HEK293 (cell line): ENCODE measurements at regions not wholly inside any gene's neighbourhood (a gene's known extent, or its start where the extent isn't known, plus 50 kb on each side); places are given as distances from the start of the nearest gene placed in this dataset.

Experiments used
- BCL11B ChIP-seq: fragments of 450-650 bp; formaldehyde crosslinking; IDR thresholded peaks from 2 replicates; pipeline ENCODE4 v1.5.1; 2016; ENCODE audit warnings: low read depth, missing biosample characterization, missing genetic modification characterization
- OSR2 ChIP-seq: fragments of 450-650 bp; formaldehyde crosslinking; IDR thresholded peaks from 2 replicates; pipeline ENCODE4 v1.5.1; 2016; ENCODE audit warnings: missing biosample characterization, missing genetic modification characterization
- PRDM4 ChIP-seq: fragments of 450-650 bp; formaldehyde crosslinking; IDR thresholded peaks from 2 replicates; pipeline ENCODE4 v1.5.1; 2017; ENCODE audit warnings: missing biosample characterization, missing genetic modification characterization
- SP7 ChIP-seq: fragments of 450-650 bp; formaldehyde crosslinking; IDR thresholded peaks from 2 replicates; pipeline ENCODE4 v1.5.1; 2016; ENCODE audit warnings: missing biosample characterization, missing genetic modification characterization
- TCF7L2 ChIP-seq: IDR thresholded peaks from 2 replicates; pipeline ENCODE4 v1.6.1; 2011; ENCODE audit warnings: low read depth, mild to moderate bottlenecking, inconsistent platforms, low read length, moderate library complexity, borderline replicate concordance
- TRIM28 ChIP-seq: IDR thresholded peaks from 2 replicates; pipeline ENCODE4 v1.6.1; 2011; ENCODE audit warnings: low read length, control low read depth, borderline replicate concordance
- ZBTB26 ChIP-seq: fragments of 450-650 bp; formaldehyde crosslinking; optimal IDR thresholded peaks from 2 replicates; pipeline ENCODE3; 2016; ENCODE audit warnings: missing biosample characterization, mild to moderate bottlenecking, missing genetic modification characterization
- ZBTB44 ChIP-seq: fragments of 450-650 bp; IDR thresholded peaks from 2 replicates; pipeline ENCODE4 v1.5.1; 2018; ENCODE audit warnings: missing biosample characterization, mild to moderate bottlenecking, missing genetic modification characterization
- ZEB2 ChIP-seq: fragments of 450-650 bp; formaldehyde crosslinking; IDR thresholded peaks from 2 replicates; pipeline ENCODE4 v1.5.1; 2016; ENCODE audit warnings: missing biosample characterization, missing genetic modification characterization
- ZNF10 ChIP-seq: fragments of 450-650 bp; formaldehyde crosslinking; IDR thresholded peaks from 2 replicates; pipeline ENCODE4 v1.5.1; 2017; ENCODE audit warnings: missing biosample characterization, missing genetic modification characterization
- ZNF121 ChIP-seq: fragments of 450-650 bp; formaldehyde crosslinking; IDR thresholded peaks from 2 replicates; pipeline ENCODE4 v1.5.1; 2016; ENCODE audit warnings: missing biosample characterization, missing genetic modification characterization
- ZNF18 ChIP-seq: fragments of 450-650 bp; formaldehyde crosslinking; IDR thresholded peaks from 2 replicates; pipeline ENCODE4 v1.5.1; 2016; ENCODE audit warnings: missing biosample characterization, missing genetic modification characterization
- ZNF2 ChIP-seq: fragments of 450-650 bp; formaldehyde crosslinking; IDR thresholded peaks from 2 replicates; pipeline ENCODE4 v1.5.1; 2016; ENCODE audit warnings: missing biosample characterization, missing genetic modification characterization
- ZNF221 ChIP-seq: fragments of 450-650 bp; formaldehyde crosslinking; IDR thresholded peaks from 2 replicates; pipeline ENCODE4 v1.5.1; 2017; ENCODE audit warnings: missing biosample characterization, missing genetic modification characterization, borderline replicate concordance
- ZNF514 ChIP-seq: fragments of 450-650 bp; formaldehyde crosslinking; IDR thresholded peaks from 2 replicates; pipeline ENCODE4 v1.5.1; 2016; ENCODE audit warnings: missing biosample characterization, missing genetic modification characterization
- ZNF521 ChIP-seq: fragments of 450-650 bp; formaldehyde crosslinking; IDR thresholded peaks from 2 replicates; pipeline ENCODE4 v1.5.1; 2017; ENCODE audit warnings: missing biosample characterization, mild to moderate bottlenecking, missing genetic modification characterization
- ZNF558 ChIP-seq: fragments of 450-650 bp; formaldehyde crosslinking; IDR thresholded peaks from 2 replicates; pipeline ENCODE4 v1.5.1; 2016; ENCODE audit warnings: missing biosample characterization, missing genetic modification characterization
- ZNF571 ChIP-seq: fragments of 450-650 bp; formaldehyde crosslinking; IDR thresholded peaks from 2 replicates; pipeline ENCODE4 v1.5.0; 2017; ENCODE audit warnings: missing biosample characterization, missing genetic modification characterization
- ZNF701 ChIP-seq: fragments of 450-650 bp; formaldehyde crosslinking; IDR thresholded peaks from 2 replicates; pipeline ENCODE4 v1.5.1; 2016; ENCODE audit warnings: missing biosample characterization, missing genetic modification characterization
- TF ChIP-seq, protein P1 (sequence below): fragments of 450-650 bp; formaldehyde crosslinking; IDR thresholded peaks from 2 replicates; pipeline ENCODE4 v1.5.1; 2017; ENCODE audit warnings: missing biosample characterization, missing genetic modification characterization
- TF ChIP-seq, protein P2 (sequence below): fragments of 450-650 bp; formaldehyde crosslinking; IDR thresholded peaks from 2 replicates; pipeline ENCODE4 v1.5.1; 2016; ENCODE audit warnings: missing biosample characterization, missing genetic modification characterization, low read depth
- TF ChIP-seq, protein P3 (sequence below): fragments of 450-650 bp; formaldehyde crosslinking; IDR thresholded peaks from 2 replicates; pipeline ENCODE4 v1.5.1; 2016; ENCODE audit warnings: missing biosample characterization, missing genetic modification characterization
- TF ChIP-seq, protein P4 (sequence below): fragments of 450-650 bp; formaldehyde crosslinking; IDR thresholded peaks from 2 replicates; pipeline ENCODE4 v1.5.1; 2016; ENCODE audit warnings: missing biosample characterization, missing genetic modification characterization, low read depth
- TF ChIP-seq, protein P5 (sequence below): fragments of 450-650 bp; formaldehyde crosslinking; IDR thresholded peaks from 2 replicates; pipeline ENCODE4 v1.5.1; 2017; ENCODE audit warnings: missing biosample characterization, missing genetic modification characterization

DNA sequence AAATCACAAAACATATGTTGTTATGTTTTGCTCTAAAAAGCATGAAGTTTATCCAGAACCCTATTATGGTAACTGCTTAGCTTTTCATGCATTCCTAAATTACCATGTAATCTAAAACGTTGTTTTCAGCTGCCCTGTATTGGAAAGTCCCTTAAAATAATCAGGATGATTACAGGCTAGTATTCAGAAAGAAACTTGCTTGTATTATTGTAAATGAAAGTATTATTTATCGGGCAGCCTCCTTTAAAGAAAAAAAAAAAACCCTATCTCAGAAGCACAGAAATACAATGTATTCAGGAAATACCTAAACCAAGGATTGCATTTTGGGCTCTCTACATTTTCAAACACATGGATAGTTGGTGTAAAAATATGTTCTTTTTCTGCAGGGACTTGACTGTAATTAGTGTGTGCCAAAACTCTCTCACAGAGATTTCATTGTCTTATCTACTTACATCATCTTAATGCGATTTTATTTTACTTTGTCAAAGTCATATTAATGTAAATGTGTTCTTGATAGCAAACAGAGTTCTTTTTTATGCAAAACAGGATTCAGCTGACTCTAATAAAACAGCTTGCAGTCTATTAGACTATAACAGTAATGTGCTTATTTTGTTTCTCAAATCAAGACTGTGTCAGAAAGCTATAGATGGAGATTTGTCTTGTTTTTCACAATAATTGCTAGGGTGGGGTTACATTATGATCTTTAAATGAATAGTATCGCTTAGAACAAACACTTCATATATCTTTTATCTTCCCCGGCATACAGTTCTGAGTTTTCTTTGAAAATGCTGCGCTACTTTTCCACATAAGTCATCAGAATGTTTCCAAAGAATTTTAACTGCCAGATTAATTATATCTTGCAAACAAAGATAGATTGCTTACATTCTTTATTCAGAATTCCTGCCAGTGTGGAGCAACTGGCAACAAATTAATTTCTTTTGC is 65.3 kb upstream of the ARID5B start (continued):
- TF ChIP-seq ZNF558 (tag by site-specific recombination): no peak
- TF ChIP-seq ZBTB26 (tag by site-specific recombination): no peak
- TF ChIP-seq, protein P1, sequence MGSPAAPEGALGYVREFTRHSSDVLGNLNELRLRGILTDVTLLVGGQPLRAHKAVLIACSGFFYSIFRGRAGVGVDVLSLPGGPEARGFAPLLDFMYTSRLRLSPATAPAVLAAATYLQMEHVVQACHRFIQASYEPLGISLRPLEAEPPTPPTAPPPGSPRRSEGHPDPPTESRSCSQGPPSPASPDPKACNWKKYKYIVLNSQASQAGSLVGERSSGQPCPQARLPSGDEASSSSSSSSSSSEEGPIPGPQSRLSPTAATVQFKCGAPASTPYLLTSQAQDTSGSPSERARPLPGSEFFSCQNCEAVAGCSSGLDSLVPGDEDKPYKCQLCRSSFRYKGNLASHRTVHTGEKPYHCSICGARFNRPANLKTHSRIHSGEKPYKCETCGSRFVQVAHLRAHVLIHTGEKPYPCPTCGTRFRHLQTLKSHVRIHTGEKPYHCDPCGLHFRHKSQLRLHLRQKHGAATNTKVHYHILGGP: peak; percentile 95
- TF ChIP-seq, protein P2, sequence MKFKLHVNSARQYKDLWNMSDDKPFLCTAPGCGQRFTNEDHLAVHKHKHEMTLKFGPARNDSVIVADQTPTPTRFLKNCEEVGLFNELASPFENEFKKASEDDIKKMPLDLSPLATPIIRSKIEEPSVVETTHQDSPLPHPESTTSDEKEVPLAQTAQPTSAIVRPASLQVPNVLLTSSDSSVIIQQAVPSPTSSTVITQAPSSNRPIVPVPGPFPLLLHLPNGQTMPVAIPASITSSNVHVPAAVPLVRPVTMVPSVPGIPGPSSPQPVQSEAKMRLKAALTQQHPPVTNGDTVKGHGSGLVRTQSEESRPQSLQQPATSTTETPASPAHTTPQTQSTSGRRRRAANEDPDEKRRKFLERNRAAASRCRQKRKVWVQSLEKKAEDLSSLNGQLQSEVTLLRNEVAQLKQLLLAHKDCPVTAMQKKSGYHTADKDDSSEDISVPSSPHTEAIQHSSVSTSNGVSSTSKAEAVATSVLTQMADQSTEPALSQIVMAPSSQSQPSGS (tag by site-specific recombination): no peak
- peak; percentile 66 for TF ChIP-seq OSR2 (tag by site-specific recombination)
- TF ChIP-seq ZNF121 (tag by site-specific recombination): no peak
- no peak for TF ChIP-seq TRIM28
- TF ChIP-seq ZEB2 (tag by site-specific recombination): peak; percentile 28; the same call in 1 of the 2 replicates
- TF ChIP-seq, protein P3, sequence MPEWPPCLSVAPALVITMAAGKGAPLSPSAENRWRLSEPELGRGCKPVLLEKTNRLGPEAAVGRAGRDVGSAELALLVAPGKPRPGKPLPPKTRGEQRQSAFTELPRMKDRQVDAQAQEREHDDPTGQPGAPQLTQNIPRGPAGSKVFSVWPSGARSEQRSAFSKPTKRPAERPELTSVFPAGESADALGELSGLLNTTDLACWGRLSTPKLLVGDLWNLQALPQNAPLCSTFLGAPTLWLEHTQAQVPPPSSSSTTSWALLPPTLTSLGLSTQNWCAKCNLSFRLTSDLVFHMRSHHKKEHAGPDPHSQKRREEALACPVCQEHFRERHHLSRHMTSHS (tag by site-specific recombination): no peak
- no peak; the same call in 1 of the 2 replicates for TF ChIP-seq ZNF10 (tag by site-specific recombination)
- peak; percentile 70; the same call in 1 of the 2 replicates for TF ChIP-seq BCL11B (tag by site-specific recombination)
- TF ChIP-seq ZNF701 (tag by site-specific recombination): no peak
- no peak for TF ChIP-seq ZNF521 (tag by site-specific recombination)
- TF ChIP-seq SP7: peak; percentile 93
- TF ChIP-seq ZBTB44 (tag by site-specific recombination): peak; percentile 1; the same call in 1 of the 2 replicates
- TF ChIP-seq TCF7L2: peak; percentile 69
- no peak for TF ChIP-seq ZNF514 (tag by site-specific recombination)
- no peak for TF ChIP-seq ZNF571
- TF ChIP-seq, protein P4, sequence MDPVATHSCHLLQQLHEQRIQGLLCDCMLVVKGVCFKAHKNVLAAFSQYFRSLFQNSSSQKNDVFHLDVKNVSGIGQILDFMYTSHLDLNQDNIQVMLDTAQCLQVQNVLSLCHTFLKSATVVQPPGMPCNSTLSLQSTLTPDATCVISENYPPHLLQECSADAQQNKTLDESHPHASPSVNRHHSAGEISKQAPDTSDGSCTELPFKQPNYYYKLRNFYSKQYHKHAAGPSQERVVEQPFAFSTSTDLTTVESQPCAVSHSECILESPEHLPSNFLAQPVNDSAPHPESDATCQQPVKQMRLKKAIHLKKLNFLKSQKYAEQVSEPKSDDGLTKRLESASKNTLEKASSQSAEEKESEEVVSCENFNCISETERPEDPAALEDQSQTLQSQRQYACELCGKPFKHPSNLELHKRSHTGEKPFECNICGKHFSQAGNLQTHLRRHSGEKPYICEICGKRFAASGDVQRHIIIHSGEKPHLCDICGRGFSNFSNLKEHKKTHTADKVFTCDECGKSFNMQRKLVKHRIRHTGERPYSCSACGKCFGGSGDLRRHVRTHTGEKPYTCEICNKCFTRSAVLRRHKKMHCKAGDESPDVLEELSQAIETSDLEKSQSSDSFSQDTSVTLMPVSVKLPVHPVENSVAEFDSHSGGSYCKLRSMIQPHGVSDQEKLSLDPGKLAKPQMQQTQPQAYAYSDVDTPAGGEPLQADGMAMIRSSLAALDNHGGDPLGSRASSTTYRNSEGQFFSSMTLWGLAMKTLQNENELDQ (tag by site-specific recombination): no peak
- TF ChIP-seq ZNF2 (tag by site-specific recombination): no peak
- peak; percentile 62; the same call in 1 of the 2 replicates for TF ChIP-seq PRDM4 (tag by site-specific recombination)
- no peak for TF ChIP-seq ZNF18 (tag by site-specific recombination)
- TF ChIP-seq, protein P5, sequence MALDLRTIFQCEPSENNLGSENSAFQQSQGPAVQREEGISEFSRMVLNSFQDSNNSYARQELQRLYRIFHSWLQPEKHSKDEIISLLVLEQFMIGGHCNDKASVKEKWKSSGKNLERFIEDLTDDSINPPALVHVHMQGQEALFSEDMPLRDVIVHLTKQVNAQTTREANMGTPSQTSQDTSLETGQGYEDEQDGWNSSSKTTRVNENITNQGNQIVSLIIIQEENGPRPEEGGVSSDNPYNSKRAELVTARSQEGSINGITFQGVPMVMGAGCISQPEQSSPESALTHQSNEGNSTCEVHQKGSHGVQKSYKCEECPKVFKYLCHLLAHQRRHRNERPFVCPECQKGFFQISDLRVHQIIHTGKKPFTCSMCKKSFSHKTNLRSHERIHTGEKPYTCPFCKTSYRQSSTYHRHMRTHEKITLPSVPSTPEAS (tag by site-specific recombination): no peak
- no peak for TF ChIP-seq ZNF221 (tag by site-specific recombination)
